Iris pigment epithelial cell (primary cell): ENCODE measurements at regions not wholly inside any gene's neighbourhood (a gene's known extent, or its start where the extent isn't known, plus 50 kb on each side); places are given as distances from the start of the nearest gene placed in this dataset.
"Not testable (repeated sequence)": the region's sequence is repeated elsewhere in the genome, so short reads cannot be mapped to it uniquely, and the experiment has no call there.

Source experiments
- DNase-seq: peaks from one replicate; pipeline ENCODE4 v3.0.0-alpha.2; 2011; ENCODE audit warnings: low read depth

GRCh38 chr3:178203165-178203564 is 333.1 kb upstream of the KCNMB2 start:
- peak; percentile 93 for DNase-seq

DNA sequence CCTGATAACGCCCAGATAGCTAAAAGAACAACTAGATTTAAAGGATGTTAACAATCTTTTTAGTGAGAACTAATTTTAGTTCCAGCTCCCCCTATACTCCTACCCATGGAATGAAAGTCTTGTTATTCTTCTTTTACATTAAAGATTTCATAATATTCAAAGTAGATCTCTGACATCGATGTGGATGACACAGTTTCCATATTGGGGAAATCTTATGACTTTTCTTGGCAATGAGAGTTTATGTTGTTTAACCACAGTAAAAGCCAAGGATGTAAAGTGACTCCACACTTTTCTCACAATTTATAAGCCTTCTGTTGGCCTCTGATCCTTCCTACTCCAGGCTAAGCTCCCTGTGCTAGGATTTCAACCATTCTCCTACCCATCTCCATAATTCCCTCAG is 332.6 kb upstream of the KCNMB2 start:
- DNase-seq: peak; percentile 73

- DNase-seq: no peak
Measured at GRCh38 chr3:178205740-178206139, 330.5 kb upstream of the KCNMB2 start.

DNA sequence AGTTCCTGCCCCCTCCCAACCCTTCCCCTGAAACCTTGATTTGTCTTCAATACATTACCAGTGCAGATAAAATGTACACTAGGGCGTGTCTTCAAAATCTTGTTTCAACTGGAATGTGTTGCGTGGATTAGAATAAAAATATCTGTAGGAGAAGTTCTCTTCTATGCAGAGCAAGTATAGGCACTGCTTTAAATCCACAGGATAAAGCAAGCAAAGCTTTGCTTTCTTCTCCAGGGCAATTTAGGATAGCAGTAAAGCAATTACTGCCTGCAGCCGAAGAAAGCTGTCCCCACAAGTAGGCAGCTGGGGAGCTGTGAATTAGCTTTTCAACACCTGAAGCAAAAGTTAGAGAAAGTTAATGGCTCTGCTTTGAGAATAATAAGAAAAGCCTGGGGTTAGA is 329.7 kb upstream of the KCNMB2 start:
- DNase-seq: no peak

DNA sequence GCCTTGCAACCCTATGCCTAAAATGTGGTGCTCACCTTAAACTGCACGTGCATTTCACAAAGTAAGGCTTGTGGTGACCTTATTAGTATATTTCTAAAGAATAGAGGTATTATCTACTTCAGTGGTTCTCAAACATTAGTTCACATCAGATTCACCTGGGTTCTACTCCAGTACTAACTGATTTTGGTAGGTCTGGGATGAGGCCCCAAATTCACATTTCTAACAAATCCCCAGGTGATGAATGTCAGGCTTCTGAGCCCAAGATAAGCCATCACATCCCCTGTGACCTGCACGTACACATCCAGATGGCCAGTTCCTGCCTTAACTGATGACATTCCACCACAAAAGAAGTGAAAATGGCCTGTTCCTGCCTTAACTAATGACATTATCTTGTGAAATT is 329.1 kb upstream of the KCNMB2 start:
- not testable (repeated sequence) for DNase-seq

DNA sequence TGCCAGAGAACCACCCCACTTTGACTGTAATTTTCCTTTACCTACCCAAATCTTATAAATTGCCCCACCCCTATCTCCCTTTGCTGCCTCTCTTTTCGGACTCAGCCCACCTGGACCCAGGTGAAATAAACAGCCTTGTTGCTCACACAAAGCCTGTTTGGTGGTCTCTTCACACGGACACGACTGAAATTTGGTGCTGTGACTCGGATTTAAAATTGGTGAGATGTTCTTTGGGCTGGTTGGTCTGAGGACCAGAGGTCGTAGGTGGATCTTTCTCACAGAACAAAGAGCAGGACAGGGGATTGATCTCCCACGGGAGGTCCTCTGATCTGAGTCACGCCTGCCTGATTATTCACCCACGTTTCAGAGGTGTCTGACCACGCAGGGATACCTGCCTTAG is 328.6 kb upstream of the KCNMB2 start:
- not testable (repeated sequence) for DNase-seq

DNA sequence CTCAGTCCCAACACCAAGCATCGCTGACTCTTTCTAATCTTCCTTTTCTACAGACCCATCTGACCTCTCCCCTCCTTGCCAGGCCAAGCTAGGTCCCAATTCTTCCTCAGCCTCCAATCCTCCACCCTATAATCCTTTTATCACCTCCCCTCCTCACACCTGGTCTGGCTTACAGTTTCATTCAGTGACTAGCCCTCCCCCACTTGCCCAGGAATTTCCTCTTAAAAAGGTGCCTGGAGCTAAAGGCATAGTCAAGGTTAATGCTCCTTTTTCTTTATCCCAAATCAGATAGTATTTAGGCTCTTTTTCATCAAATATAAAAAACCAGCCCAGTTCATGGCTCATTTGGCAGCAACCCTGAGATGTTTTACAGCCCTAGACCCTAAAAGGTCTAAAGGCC is 327.1 kb upstream of the KCNMB2 start:
- not testable (repeated sequence) for DNase-seq

DNA sequence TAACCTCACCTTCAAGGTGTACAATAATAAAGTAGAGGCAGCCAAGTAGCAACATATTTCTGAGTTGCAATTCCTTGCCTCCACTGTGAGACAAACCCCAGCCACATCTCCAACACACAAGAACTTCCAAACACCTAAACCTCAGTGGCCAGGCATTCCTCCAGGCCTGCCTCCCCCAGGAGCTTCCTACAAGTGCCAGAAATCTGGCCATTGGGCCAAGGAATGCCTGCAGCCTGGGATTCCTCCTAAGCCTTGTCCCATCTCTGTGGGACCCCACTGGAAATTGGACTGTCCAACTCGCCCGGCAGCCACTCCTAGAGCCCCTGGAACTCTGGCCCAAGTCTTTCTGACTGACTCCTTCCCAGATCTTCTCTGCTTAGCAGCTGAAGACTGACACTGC is 326.6 kb upstream of the KCNMB2 start:
- not testable (repeated sequence) for DNase-seq

- DNase-seq: peak; percentile 60
Measured at GRCh38 chr3:178211086-178211485, 325.1 kb upstream of the KCNMB2 start.

- no peak for DNase-seq
Measured at GRCh38 chr3:178217479-178217878, 318.8 kb upstream of the KCNMB2 start.

DNA sequence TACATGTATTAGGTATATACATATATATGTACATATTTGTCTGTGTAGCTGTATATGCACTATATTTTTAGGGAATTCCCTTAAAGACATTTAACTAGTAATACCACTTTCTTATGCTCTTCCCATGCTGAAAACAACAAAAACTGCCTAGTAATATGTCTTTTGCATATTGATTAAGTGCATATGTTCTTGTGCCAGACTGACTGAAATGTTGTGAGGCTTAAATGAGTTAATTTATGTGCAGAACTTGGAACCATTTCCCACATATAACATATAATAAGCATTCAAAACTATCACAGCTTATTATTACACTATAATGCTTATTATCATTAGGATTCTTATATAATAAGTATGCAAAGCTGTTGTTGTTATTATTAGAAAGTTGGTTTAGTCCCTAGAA is 318.0 kb upstream of the KCNMB2 start:
- no peak for DNase-seq

DNA sequence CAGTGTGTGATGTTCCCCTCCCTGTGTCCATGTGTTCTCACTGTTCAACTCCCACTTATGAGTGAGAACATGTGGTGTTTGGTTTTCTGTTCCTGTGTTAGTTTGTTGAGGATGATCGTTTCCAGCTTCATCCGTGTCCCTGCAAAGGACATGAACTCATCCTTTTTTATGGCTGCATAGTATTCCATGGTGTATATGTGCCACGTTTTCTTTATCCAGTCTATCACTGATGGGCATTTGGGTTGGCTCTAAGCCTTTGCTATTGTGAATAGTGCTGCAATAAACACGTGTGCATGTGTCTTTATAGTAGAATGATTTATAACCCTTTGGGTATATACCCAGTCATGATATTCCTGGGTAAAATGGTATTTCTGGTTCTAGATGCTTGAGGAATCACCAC is 316.6 kb upstream of the KCNMB2 start:
- not testable (repeated sequence) for DNase-seq

- DNase-seq: peak; percentile 55
Measured at GRCh38 chr3:178223876-178224275, 312.4 kb upstream of the KCNMB2 start.

DNA sequence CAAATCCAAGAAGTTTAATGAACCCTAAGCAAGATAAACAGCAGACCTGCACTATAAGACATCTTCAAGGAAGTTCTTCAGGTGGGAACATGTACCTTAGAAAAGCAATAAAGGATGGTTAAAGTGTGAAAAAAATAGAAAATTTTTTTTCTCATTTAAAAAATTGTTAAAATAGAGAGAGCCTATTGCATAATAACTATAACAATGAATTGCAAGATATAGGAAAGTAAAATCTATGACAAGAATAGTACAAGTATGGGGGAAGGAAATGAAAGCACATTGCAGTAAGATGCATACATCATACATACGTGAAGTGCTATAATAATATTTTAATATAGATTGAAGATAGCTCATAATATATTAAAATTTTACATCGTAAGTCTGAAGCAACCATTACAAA is 310.1 kb upstream of the KCNMB2 start:
- DNase-seq: no peak

DNA sequence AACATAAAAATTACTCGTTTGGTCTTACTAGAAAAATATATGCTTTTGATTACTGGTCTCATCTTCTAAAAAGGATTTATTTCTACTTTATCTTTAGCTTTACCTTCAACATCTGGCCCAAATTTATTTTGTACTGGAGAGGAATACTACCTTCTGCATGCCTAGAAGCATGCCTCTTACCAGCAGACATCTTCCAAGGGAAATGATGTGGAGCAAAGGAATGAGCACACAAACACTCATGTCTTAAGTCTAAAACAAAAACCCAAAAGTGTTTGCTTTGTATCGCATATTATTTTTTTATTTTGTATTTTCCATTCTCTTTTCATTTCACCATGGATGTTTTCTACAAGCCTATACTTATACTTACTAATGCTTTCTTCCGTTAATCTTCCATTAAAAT is 304.6 kb upstream of the KCNMB2 start:
- peak; percentile 48 for DNase-seq

DNA sequence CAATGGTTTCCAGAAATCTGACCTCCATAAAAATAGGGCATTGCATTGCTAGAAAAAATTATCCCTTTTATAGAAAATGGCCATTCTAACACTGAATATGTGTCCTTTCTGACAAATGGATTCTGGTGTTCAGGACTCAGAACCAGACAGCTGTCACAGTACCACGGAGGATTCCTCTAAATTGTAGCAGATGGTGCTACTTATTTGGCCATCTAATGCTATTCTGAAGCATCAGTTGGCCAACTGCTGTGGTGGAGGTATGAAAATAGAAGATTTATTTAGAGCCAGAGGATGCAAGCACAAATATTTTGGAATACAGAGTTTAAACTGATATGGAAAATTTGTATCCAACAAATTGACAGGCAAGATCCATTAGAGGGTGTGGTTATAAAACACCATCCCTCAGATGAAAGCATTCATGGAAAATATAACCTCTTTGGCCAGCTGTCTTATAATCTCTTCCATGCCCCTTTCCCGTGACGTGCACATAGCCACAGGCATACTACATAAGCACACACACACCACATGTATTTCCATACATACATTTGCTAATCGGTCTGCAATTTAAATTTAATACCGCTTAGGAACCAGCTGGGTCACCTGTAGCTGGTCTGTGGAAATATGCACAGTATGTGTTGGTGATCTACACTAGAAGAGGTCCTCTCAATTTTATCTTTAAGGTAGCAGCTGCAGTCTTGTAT is 302.7 kb upstream of the KCNMB2 start:
- no peak for DNase-seq

DNA sequence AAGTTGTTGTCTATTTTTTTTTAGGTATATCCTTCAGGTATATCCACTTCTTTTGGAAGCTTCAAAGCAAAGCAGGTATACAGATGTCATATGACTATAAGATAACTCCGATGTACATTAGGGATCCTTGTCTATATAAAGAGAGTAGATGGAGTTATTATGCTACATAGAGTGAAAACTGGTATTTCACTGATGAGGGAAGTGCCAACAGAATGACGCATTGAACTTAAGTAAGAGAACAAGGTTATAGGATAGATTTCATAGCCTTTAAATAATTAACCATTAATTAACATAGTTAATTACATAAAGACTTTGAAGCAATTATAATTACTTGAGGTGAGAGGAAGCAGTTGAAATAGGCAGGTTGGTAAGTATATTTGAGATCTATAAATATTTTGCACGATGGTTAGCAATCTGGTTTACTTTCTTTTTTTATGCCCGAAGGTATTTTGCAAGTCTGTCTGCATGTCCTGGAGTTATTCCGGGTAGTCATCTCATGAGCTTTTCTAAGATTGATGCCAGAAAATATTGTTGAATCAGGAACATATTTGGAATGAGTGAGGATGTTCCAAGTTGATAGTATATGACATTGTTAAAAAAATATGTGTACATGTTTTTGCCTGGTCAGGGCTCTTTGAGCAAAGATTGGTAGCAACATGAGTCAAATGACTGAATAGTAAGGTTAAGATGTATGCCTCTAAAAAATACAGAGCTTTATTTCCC is 299.5 kb upstream of the KCNMB2 start:
- peak; percentile 89 for DNase-seq

- DNase-seq: no peak
Measured at GRCh38 chr3:178238179-178238578, 298.1 kb upstream of the KCNMB2 start.

DNA sequence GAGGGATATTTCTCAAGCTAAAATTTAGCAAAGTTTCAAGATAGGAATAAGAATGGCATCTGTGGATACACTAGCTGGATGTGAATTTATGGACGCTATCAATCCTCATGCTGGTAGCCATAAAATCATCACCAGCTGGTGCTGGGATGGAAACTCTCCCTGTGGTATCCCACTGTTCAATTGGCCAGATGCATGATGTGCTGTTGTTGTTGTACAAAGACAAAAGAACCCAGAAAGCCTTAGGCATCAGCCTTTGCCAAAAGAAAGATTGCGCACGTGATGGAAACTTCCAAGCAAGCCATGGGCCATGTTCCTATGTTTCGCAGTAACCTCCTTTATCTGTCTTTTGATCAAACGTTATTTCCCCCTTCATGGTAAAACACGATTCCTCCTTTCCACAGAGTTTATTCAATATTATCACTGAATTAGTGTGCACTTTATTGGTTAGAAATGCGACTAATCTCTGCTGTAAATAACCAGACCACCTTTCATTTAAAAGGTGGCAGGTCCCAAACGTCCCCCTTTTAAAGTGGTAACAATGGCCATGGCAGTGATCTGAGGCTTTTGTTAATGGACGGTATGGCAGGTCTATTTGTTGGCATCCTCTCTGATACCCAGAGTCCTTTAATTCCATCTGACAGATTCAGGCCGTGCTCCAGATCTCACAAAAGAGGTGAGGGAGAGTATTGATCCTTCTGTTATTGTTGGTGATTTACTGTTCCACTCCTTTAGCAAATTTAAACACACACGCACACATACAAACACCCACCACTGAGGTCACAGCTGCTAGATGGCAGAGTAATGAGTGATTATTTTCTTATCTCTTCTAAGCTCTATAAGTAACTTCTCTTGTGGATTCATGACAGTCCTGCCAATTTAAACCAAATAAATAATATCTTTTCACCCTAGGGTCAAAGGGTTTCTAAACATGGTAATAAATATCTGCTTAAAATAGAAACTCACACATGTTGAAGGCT is 291.2 kb upstream of the KCNMB2 start:
- DNase-seq: no peak

GRCh38 chr3:178246004-178246403 is 290.2 kb upstream of the KCNMB2 start:
- no peak for DNase-seq

DNA sequence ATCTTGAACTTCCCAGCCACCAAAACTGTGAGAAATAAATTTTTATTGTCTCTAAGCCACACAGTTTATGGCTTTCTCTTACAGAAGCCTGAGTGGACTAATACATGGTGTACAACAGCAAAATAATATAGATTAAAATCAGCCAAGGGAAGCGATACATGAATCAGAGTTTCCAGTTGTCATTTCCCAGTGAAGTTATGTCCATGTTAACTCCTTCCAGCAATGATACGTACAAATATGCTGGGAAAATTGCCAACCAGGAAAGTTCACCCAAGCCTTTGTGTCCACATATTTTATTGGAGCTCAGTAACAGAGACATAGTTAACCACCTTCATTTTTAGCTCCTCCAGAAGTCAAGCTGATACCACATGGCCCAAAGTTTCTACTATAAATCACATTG is 280.9 kb upstream of the KCNMB2 start:
- peak; percentile 82 for DNase-seq

DNA sequence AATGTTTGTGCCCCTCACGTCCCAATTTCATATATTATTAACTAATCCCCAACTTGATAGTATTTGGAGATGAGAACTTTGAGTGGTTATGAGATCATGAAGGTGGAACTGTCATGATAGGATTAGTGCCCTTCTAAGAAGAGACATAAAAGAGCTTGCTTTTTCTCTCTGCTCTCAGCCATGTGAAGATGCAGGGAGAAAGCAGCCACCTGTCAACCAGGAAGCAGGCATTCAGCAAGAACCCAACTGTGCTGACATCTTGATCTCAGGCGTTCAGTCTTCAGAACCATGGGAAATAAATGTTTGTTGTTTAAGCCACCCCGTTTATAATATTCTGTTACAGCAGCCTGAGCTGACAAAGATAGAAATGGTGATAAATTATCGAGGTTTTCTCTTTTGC is 278.7 kb upstream of the KCNMB2 start:
- DNase-seq: no peak

GRCh38 chr3:178258121-178258520 is 278.1 kb upstream of the KCNMB2 start:
- no peak for DNase-seq
